H1 (cell line): ENCODE measurements at regions not wholly inside any gene's neighbourhood (a gene's known extent, or its start where the extent isn't known, plus 50 kb on each side); places are given as distances from the start of the nearest gene placed in this dataset.

ENCODE experiments used
- CTCF ChIA-PET: fragments of 300-600 bp; sonication (Branson Sonifier 250); formaldehyde crosslinking; loops from one replicate; lab custom pipeline; 2021; ENCODE audit not compliant: partially characterized antibody; lab: Charles Lee
- POLR2A ChIA-PET: fragments of 300-600 bp; sonication (Branson Sonifier 250); formaldehyde crosslinking; loops from one replicate; lab custom pipeline; 2021; ENCODE audit warnings: inconsistent platforms; ENCODE audit not compliant: partially characterized antibody; lab: Charles Lee
- DNase-seq, 2 experiments: peaks; one replicate each; pipeline versions ENCODE4 v3.0.0 to v3.0.0-alpha.2; 2010 to 2022; ENCODE audit warnings: low spot score in 2 of 2, low read depth in 1 of 2, mixed read lengths in 1 of 2
- FAIRE-seq: peaks from 2 replicates; lab custom pipeline; 2011; peaks lifted over from hg19 to GRCh38; lab: Jason Lieb, UNC
- H2AFZ ChIP-seq: 2 replicates; pipeline ENCODE4 v1.8.1; 2012; ENCODE audit warnings: low read length, inconsistent platforms
- H2AK5ac ChIP-seq: 2 replicates; pipeline ENCODE4 v1.6.1; 2013; ENCODE audit warnings: low read depth, low read length
- H2BK120ac ChIP-seq: replicated peaks from 2 replicates; pipeline ENCODE3; 2013; ENCODE audit warnings: low read depth, low read length, inconsistent platforms
- H2BK12ac ChIP-seq: 2 replicates; pipeline ENCODE4 v1.6.1; 2013; ENCODE audit warnings: low read depth, low read length
- H2BK15ac ChIP-seq: 2 replicates; pipeline ENCODE4 v1.6.1; 2013; ENCODE audit warnings: low read length
- H2BK20ac ChIP-seq: 2 replicates; pipeline ENCODE4 v1.6.1; 2013; ENCODE audit warnings: low read length
- H2BK5ac ChIP-seq: 2 replicates; pipeline ENCODE4 v1.6.1; 2013; ENCODE audit warnings: low read depth, low read length
- H3K14ac ChIP-seq: 2 replicates; pipeline ENCODE4 v1.6.1; 2013; ENCODE audit warnings: inconsistent platforms; ENCODE audit not compliant: insufficient read length
- H3K18ac ChIP-seq: 2 replicates; pipeline ENCODE4 v1.6.1; 2013; ENCODE audit warnings: low read length; ENCODE audit errors: extremely low read depth
- H3K23ac ChIP-seq: 2 replicates; pipeline ENCODE4 v1.6.1; 2013; ENCODE audit warnings: inconsistent platforms; ENCODE audit not compliant: insufficient read length
- H3K23me2 ChIP-seq: 2 replicates; pipeline ENCODE4 v1.6.1; 2013; ENCODE audit warnings: low read depth, low read length
- H3K27ac ChIP-seq: 2 replicates; pipeline ENCODE4 v1.6.1; 2011; ENCODE audit warnings: low read depth, low read length, inconsistent platforms
- H3K27me3 ChIP-seq, 4 experiments: replicated peaks in 1 of 4; 1 replicate in 1 of 4; 2 replicates in 3 of 4; pipeline versions ENCODE4 v1.6.1 to v1.8.1; 2011 to 2013; ENCODE audit warnings: low read length in 3 of 4, mild to moderate bottlenecking in 3 of 4, inconsistent platforms in 2 of 4, mixed read lengths in 2 of 4, moderate library complexity in 1 of 4; ENCODE audit not compliant: control insufficient read depth in 3 of 4, insufficient read depth in 3 of 4; ENCODE audit errors: extremely low read depth in 1 of 4
- H3K36me3 ChIP-seq, 4 experiments: 2 replicates each; pipeline versions ENCODE4 v1.6.1 to v1.8.1; 2011 to 2013; ENCODE audit warnings: mild to moderate bottlenecking in 4 of 4, low read length in 3 of 4, moderate library complexity in 2 of 4, control low read depth in 1 of 4, inconsistent platforms in 1 of 4; ENCODE audit not compliant: insufficient read depth in 4 of 4, control insufficient read depth in 2 of 4
- H3K4ac ChIP-seq: replicated peaks from 2 replicates; pipeline ENCODE3; 2013; ENCODE audit warnings: low read length, low read depth, mixed read lengths, inconsistent platforms; ENCODE audit not compliant: insufficient read length
- H3K4me1 ChIP-seq, 4 experiments: replicated peaks in 1 of 4; 1 replicate in 1 of 4; 2 replicates in 3 of 4; pipeline versions ENCODE4 v1.6.1 to v1.8.1; 2011 to 2013; ENCODE audit warnings: low read length in 3 of 4, inconsistent platforms in 2 of 4, mixed read lengths in 1 of 4; ENCODE audit not compliant: insufficient read depth in 4 of 4, control insufficient read depth in 3 of 4
- H3K4me2 ChIP-seq, 2 experiments: 2 replicates each; pipeline versions ENCODE4 v1.6.1 to v1.8.1; 2011 to 2013; ENCODE audit warnings: low read depth in 2 of 2, low read length in 2 of 2, control low read depth in 1 of 2, inconsistent platforms in 1 of 2, mild to moderate bottlenecking in 1 of 2; ENCODE audit not compliant: insufficient read depth in 1 of 2
- H3K4me3 ChIP-seq, 4 experiments: fragments of 200-600, 300-600 bp in 1 of 4; sonication (generic), shearing (Covaris generic), sonication (Bioruptor Twin) in 1 of 4; 2 replicates each; pipeline versions ENCODE4 v1.5.1 to v1.8.1; 2011 to 2016; ENCODE audit warnings: low read length in 4 of 4, low read depth in 3 of 4, control low read depth in 2 of 4, inconsistent platforms in 2 of 4, mild to moderate bottlenecking in 2 of 4, mixed read lengths in 1 of 4, moderate library complexity in 1 of 4; ENCODE audit not compliant: insufficient read depth in 2 of 4; ENCODE audit errors: extremely low read depth in 1 of 4
- H3K56ac ChIP-seq: replicated peaks from 2 replicates; pipeline ENCODE3; 2013; ENCODE audit warnings: low read depth, mild to moderate bottlenecking, mixed read lengths, low read length, inconsistent platforms; ENCODE audit not compliant: insufficient read length
- H3K79me1 ChIP-seq: 2 replicates; pipeline ENCODE4 v1.6.1; 2013; ENCODE audit warnings: low read depth, low read length, control low read depth
- H3K79me2 ChIP-seq, 2 experiments: 2 replicates each; pipeline versions ENCODE4 v1.6.1 to v1.8.1; 2012 to 2013; ENCODE audit warnings: low read length in 2 of 2, mild to moderate bottlenecking in 2 of 2, inconsistent platforms in 1 of 2; ENCODE audit not compliant: insufficient read depth in 2 of 2, control insufficient read depth in 1 of 2
- H3K9ac ChIP-seq, 4 experiments: replicated peaks in 1 of 4; 1 replicate in 1 of 4; 2 replicates in 3 of 4; pipeline versions ENCODE4 v1.6.1 to v1.8.1; 2011 to 2013; ENCODE audit warnings: low read depth in 3 of 4, low read length in 3 of 4, control low read depth in 2 of 4, mild to moderate bottlenecking in 2 of 4, moderate library complexity in 2 of 4, inconsistent platforms in 1 of 4; ENCODE audit errors: extremely low read depth in 1 of 4
- H3K9me3 ChIP-seq, 2 experiments: 2 replicates each; pipeline versions ENCODE4 v1.6.1 to v1.8.1; 2012 to 2013; ENCODE audit warnings: mild to moderate bottlenecking in 2 of 2, moderate library complexity in 2 of 2, control low read depth in 1 of 2, inconsistent platforms in 1 of 2, low read depth in 1 of 2, low read length in 1 of 2, mixed read lengths in 1 of 2; ENCODE audit not compliant: insufficient read depth in 2 of 2
- H4K20me1 ChIP-seq, 2 experiments: replicated peaks in 1 of 2; 2 replicates each; pipeline versions ENCODE3 to v1.8.1; 2011 to 2013; ENCODE audit warnings: inconsistent platforms in 2 of 2, low read length in 2 of 2, mild to moderate bottlenecking in 1 of 2; ENCODE audit not compliant: insufficient read depth in 2 of 2, control insufficient read depth in 1 of 2
- H4K5ac ChIP-seq: 2 replicates; pipeline ENCODE4 v1.6.1; 2013; ENCODE audit warnings: low read length, low read depth, mixed read lengths, inconsistent platforms; ENCODE audit not compliant: insufficient read length
- H4K8ac ChIP-seq: 2 replicates; pipeline ENCODE4 v1.8.0; 2013; ENCODE audit warnings: mild to moderate bottlenecking, moderate library complexity, low read length, inconsistent platforms; ENCODE audit not compliant: insufficient read depth; ENCODE audit errors: extremely low read depth
- H4K91ac ChIP-seq: replicated peaks from 2 replicates; pipeline ENCODE3; 2013; ENCODE audit warnings: low read length, mixed read lengths, inconsistent platforms; ENCODE audit not compliant: insufficient read length
- CHD2 ChIP-seq: IDR thresholded peaks from 2 replicates; pipeline ENCODE4 v1.6.1; 2012; ENCODE audit warnings: low read length, improper control_type of control experiment

GRCh38 chr4:126548890-126549289 is 1083.9 kb upstream of the INTU start:
- FAIRE-seq (no peak), DNase-seq (no peak)
- Histone ChIP-seq H2BK12ac (no peak overlapping the region), H3K9ac (no peak overlapping the region), H3K4me1 (no peaks in the 10 kb centered on the region), H3K14ac (no peak overlapping the region), H4K8ac (no peak overlapping the region), H3K36me3 (no peaks in the 10 kb centered on the region), H3K27me3 (peaks cover 0 to 1% (median 0%) of the 10 kb centered on the region in 4 experiments; a peak in 1 of 7 replicates), H3K9me3 (no peaks in the 10 kb centered on the region), H3K18ac (no peak overlapping the region), H3K56ac (no peak overlapping the region), H4K91ac (no peak overlapping the region), H3K4ac (no peak overlapping the region), H3K79me2 (no peaks in the 10 kb centered on the region), H3K4me3 (no peak overlapping the region), H2AFZ (no peak overlapping the region), H3K27ac (no peak overlapping the region), H3K79me1 (no peaks in the 10 kb centered on the region), H2BK5ac (no peak overlapping the region), H4K5ac (no peak overlapping the region), H2BK15ac (no peak overlapping the region), H2BK20ac (no peak overlapping the region), H2AK5ac (no peak overlapping the region), H4K20me1 (no peaks in the 10 kb centered on the region), H2BK120ac (no peak overlapping the region), H3K23ac (no peak overlapping the region), H3K4me2 (no peak overlapping the region), H3K23me2 (no peaks in the 10 kb centered on the region)
- no peak for TF ChIP-seq CHD2
- POLR2A ChIA-PET, result no interaction called here
- CTCF ChIA-PET, result no interaction called here
